ENCODE measurements at regions not wholly inside any gene's neighbourhood (a gene's known extent, or its start where the extent isn't known, plus 50 kb on each side); places are given as distances from the start of the nearest gene placed in this dataset.

DNA sequence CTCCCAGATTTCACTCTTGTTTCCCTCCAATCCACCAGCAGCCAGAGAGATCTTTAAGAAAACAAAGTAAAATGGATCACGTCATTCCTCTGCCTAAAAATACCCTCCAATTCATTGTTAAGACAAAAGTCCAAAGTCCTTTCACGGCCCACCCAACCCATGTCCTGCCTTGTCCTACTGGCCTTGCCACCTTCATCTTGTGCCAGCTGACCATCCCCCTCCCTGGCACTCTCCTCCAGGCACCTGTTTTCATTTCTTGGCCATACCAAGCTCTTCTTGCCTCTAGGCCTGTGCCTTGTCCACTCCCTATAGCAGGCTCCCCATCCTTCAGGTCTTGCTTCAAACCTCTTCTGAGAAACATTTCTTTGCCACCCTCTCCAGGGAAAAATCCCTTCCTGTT lies 307.6 kb downstream of the MSX2 start:
- TF ChIP-seq, protein P1, sequence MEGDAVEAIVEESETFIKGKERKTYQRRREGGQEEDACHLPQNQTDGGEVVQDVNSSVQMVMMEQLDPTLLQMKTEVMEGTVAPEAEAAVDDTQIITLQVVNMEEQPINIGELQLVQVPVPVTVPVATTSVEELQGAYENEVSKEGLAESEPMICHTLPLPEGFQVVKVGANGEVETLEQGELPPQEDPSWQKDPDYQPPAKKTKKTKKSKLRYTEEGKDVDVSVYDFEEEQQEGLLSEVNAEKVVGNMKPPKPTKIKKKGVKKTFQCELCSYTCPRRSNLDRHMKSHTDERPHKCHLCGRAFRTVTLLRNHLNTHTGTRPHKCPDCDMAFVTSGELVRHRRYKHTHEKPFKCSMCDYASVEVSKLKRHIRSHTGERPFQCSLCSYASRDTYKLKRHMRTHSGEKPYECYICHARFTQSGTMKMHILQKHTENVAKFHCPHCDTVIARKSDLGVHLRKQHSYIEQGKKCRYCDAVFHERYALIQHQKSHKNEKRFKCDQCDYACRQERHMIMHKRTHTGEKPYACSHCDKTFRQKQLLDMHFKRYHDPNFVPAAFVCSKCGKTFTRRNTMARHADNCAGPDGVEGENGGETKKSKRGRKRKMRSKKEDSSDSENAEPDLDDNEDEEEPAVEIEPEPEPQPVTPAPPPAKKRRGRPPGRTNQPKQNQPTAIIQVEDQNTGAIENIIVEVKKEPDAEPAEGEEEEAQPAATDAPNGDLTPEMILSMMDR (IDR thresholded peaks at IDR 0.05): no peak

- TF ChIP-seq, protein P1 (IDR thresholded peaks at IDR 0.05): no peak
Observed at GRCh38 chr5:175027390-175027789, 303.0 kb downstream of the MSX2 start.

DNA sequence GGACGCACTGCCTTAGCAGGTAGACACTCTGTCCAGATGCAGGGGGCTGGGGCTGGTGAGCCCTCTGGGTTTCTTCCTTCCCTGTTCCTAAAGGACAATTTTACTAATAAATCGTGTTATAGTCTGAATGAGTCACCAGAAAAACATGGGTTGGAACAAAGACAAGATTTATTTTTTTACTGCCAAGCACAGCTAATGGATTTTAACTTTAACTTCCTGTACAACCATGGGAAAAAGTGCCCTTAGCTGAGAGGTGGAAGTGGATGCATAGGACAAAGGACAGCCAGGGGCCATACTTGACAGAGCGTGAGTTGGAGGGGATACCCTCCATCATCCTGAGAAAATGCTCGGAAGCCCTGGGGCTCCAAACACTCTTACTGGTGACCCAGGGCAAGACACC lies 300.7 kb downstream of the MSX2 start:
- TF ChIP-seq, protein P1 (IDR thresholded peaks at IDR 0.05): no peak

GRCh38 chr5:175021841-175022625 lies 297.7 kb downstream of the MSX2 start:
- TF ChIP-seq, protein P1 (IDR thresholded peaks at IDR 0.05): no peak

GRCh38 chr5:175021321-175021720 lies 296.9 kb downstream of the MSX2 start:
- TF ChIP-seq, protein P1 (IDR thresholded peaks at IDR 0.05): no peak

GRCh38 chr5:175015028-175015685 lies 290.8 kb downstream of the MSX2 start:
- TF ChIP-seq, protein P1 (IDR thresholded peaks at IDR 0.05): no peak

DNA sequence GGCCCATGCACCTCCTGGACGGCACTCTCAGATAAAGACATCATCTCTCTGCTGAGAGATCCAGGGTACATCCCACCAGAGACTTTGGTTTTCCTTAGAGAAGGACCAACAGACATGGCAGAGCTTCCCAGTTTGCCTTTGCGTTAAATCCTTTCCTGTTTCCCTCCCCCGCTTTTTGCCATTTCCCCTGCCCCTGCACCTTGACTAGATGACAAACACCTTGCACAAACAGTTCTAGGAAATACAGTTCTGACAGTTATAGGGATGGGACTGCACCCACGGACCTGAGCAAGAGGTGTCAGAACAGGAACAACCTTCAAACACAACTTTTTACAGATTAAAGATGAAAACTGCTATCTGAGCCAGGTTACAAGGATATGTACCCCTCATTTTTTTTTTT lies 288.9 kb downstream of the MSX2 start:
- TF ChIP-seq, protein P1 (IDR thresholded peaks at IDR 0.05): no peak
